ENCODE measurements at regions not wholly inside any gene's neighbourhood (a gene's known extent, or its start where the extent isn't known, plus 50 kb on each side); places are given as distances from the start of the nearest gene placed in this dataset.

- no peak overlapping the region for H3K4me3 ChIP-seq
- no peaks in the 10 kb centered on the region for H3K36me3 ChIP-seq
- no peaks in the 10 kb centered on the region for H3K9me3 ChIP-seq
- no peaks in the 10 kb centered on the region for H3K27me3 ChIP-seq
- no peak for DNase-seq
- no peak for TF ChIP-seq CTCF (IDR thresholded peaks at IDR 0.05)
- H3K9ac ChIP-seq (ENCODE audit: low read depth in 2 of 2, low read length in 2 of 2), result no peak overlapping the region
- intact Hi-C loops (cut with DNase I), result no loop called here
- no peak overlapping the region for H3K27ac ChIP-seq
- no peaks in the 10 kb centered on the region for H3K4me1 ChIP-seq
Observed at GRCh38 chr15:93214106-93214505, 125.1 kb upstream of the RGMA start.

- Histone ChIP-seq H3K9ac (ENCODE audit: low read depth in 2 of 2, low read length in 2 of 2) (no peak overlapping the region), H3K4me1 (no peaks in the 10 kb centered on the region), H3K27me3 (no peaks in the 10 kb centered on the region), H3K4me3 (no peak overlapping the region), H3K9me3 (no peaks in the 10 kb centered on the region), H3K36me3 (no peaks in the 10 kb centered on the region), H3K27ac (no peak overlapping the region)
- intact Hi-C loops (cut with DNase I), result no loop called here
- no peak for TF ChIP-seq CTCF (IDR thresholded peaks at IDR 0.05)
- no peak for DNase-seq
Observed at GRCh38 chr15:93213281-93213680, 124.3 kb upstream of the RGMA start.

- DNase-seq, result no peak
- TF ChIP-seq CTCF (IDR thresholded peaks at IDR 0.05), result no peak
- Histone ChIP-seq H3K4me3 (no peak overlapping the region), H3K4me1 (no peaks in the 10 kb centered on the region), H3K9ac (ENCODE audit: low read depth in 2 of 2, low read length in 2 of 2) (no peak overlapping the region), H3K9me3 (no peaks in the 10 kb centered on the region), H3K36me3 (no peaks in the 10 kb centered on the region), H3K27ac (no peak overlapping the region), H3K27me3 (no peaks in the 10 kb centered on the region)
- intact Hi-C loops (cut with DNase I), result no loop called here
Observed at GRCh38 chr15:93212578-93212977, 123.6 kb upstream of the RGMA start.

- H3K4me3 ChIP-seq, result no peak overlapping the region
- DNase-seq, result no peak
- no peaks in the 10 kb centered on the region for H3K9me3 ChIP-seq
- no peaks in the 10 kb centered on the region for H3K27me3 ChIP-seq
- intact Hi-C loops (cut with DNase I), result no loop called here
- no peaks in the 10 kb centered on the region for H3K4me1 ChIP-seq
- no peak for TF ChIP-seq CTCF (IDR thresholded peaks at IDR 0.05)
- no peaks in the 10 kb centered on the region for H3K36me3 ChIP-seq
- H3K27ac ChIP-seq, result no peak overlapping the region
- H3K9ac ChIP-seq (ENCODE audit: low read depth in 2 of 2, low read length in 2 of 2), result no peak overlapping the region
Observed at GRCh38 chr15:93210995-93211394, 122.0 kb upstream of the RGMA start.

- Histone ChIP-seq H3K27ac (no peak overlapping the region), H3K27me3 (no peaks in the 10 kb centered on the region), H3K9ac (ENCODE audit: low read depth in 2 of 2, low read length in 2 of 2) (no peak overlapping the region), H3K4me3 (no peak overlapping the region), H3K4me1 (no peaks in the 10 kb centered on the region), H3K9me3 (no peaks in the 10 kb centered on the region), H3K36me3 (no peaks in the 10 kb centered on the region)
- no peak for TF ChIP-seq CTCF (IDR thresholded peaks at IDR 0.05)
- no peak for DNase-seq
- intact Hi-C loops (cut with DNase I), result no loop called here
Observed at GRCh38 chr15:93209690-93210445, 120.9 kb upstream of the RGMA start.
